ENCODE measurements at regions not wholly inside any gene's neighbourhood (a gene's known extent, or its start where the extent isn't known, plus 50 kb on each side); places are given as distances from the start of the nearest gene placed in this dataset.

GRCh38 chr5:117261948-117262571, 687.4 kb upstream of the SEMA6A start:
- in situ Hi-C loops (cut with HindIII; ENCODE audit: low pct_ligation_motif_present, low pct_unique_long_range_greater_than_20kb, low sequenced_read_pairs) = no loop called here
- DNase-seq = no peak

GRCh38 chr5:117255211-117256027, 680.8 kb upstream of the SEMA6A start:
- in situ Hi-C loops (cut with HindIII; ENCODE audit: low pct_ligation_motif_present, low pct_unique_long_range_greater_than_20kb, low sequenced_read_pairs) = no loop called here
- no peak for DNase-seq

- in situ Hi-C loops (cut with HindIII; ENCODE audit: low pct_ligation_motif_present, low pct_unique_long_range_greater_than_20kb, low sequenced_read_pairs) = no loop called here
- no peak for DNase-seq
Observed at GRCh38 chr5:117252566-117252965, 677.9 kb upstream of the SEMA6A start.

GRCh38 chr5:117249086-117249815, 674.6 kb upstream of the SEMA6A start:
- DNase-seq = no peak
- in situ Hi-C loops (cut with HindIII; ENCODE audit: low pct_ligation_motif_present, low pct_unique_long_range_greater_than_20kb, low sequenced_read_pairs) = no loop called here

GRCh38 chr5:117246424-117246823, 671.8 kb upstream of the SEMA6A start:
- DNase-seq = no peak
- in situ Hi-C loops (cut with HindIII; ENCODE audit: low pct_ligation_motif_present, low pct_unique_long_range_greater_than_20kb, low sequenced_read_pairs) = no loop called here

- no peak for DNase-seq
- in situ Hi-C loops (cut with HindIII; ENCODE audit: low pct_ligation_motif_present, low pct_unique_long_range_greater_than_20kb, low sequenced_read_pairs) = no loop called here
Observed at GRCh38 chr5:117245130-117245529, 670.5 kb upstream of the SEMA6A start.

GRCh38 chr5:117242028-117242427, 667.4 kb upstream of the SEMA6A start:
- in situ Hi-C loops (cut with HindIII; ENCODE audit: low pct_ligation_motif_present, low pct_unique_long_range_greater_than_20kb, low sequenced_read_pairs) = no loop called here
- no peak for DNase-seq

- in situ Hi-C loops (cut with HindIII; ENCODE audit: low pct_ligation_motif_present, low pct_unique_long_range_greater_than_20kb, low sequenced_read_pairs) = no loop called here
Observed at GRCh38 chr5:117236941-117237340, 662.3 kb upstream of the SEMA6A start.

GRCh38 chr5:117235786-117236185, 661.2 kb upstream of the SEMA6A start:
- in situ Hi-C loops (cut with HindIII; ENCODE audit: low pct_ligation_motif_present, low pct_unique_long_range_greater_than_20kb, low sequenced_read_pairs) = no loop called here
- no peak for DNase-seq

More at GRCh38 chr5:117236941-117237340, 662.3 kb upstream of the SEMA6A start:
- DNase-seq = no peak

- DNase-seq = no peak
- in situ Hi-C loops (cut with HindIII; ENCODE audit: low pct_ligation_motif_present, low pct_unique_long_range_greater_than_20kb, low sequenced_read_pairs) = no loop called here
Observed at GRCh38 chr5:117230375-117230774, 655.8 kb upstream of the SEMA6A start.

- in situ Hi-C loops (cut with HindIII; ENCODE audit: low pct_ligation_motif_present, low pct_unique_long_range_greater_than_20kb, low sequenced_read_pairs) = no loop called here
- no peak for DNase-seq
Observed at GRCh38 chr5:117220730-117221129, 646.1 kb upstream of the SEMA6A start.

GRCh38 chr5:117218789-117219188, 644.2 kb upstream of the SEMA6A start:
- in situ Hi-C loops (cut with HindIII; ENCODE audit: low pct_ligation_motif_present, low pct_unique_long_range_greater_than_20kb, low sequenced_read_pairs) = no loop called here
- DNase-seq = no peak

- no peak for DNase-seq
- in situ Hi-C loops (cut with HindIII; ENCODE audit: low pct_ligation_motif_present, low pct_unique_long_range_greater_than_20kb, low sequenced_read_pairs) = no loop called here
Observed at GRCh38 chr5:117212866-117213265, 638.2 kb upstream of the SEMA6A start.

GRCh38 chr5:117210796-117211195, 636.2 kb upstream of the SEMA6A start:
- DNase-seq = no peak
- in situ Hi-C loops (cut with HindIII; ENCODE audit: low pct_ligation_motif_present, low pct_unique_long_range_greater_than_20kb, low sequenced_read_pairs) = no loop called here

- DNase-seq = no peak
- in situ Hi-C loops (cut with HindIII; ENCODE audit: low pct_ligation_motif_present, low pct_unique_long_range_greater_than_20kb, low sequenced_read_pairs) = no loop called here
Observed at GRCh38 chr5:117209479-117209878, 634.9 kb upstream of the SEMA6A start.

GRCh38 chr5:117207088-117207668, 632.6 kb upstream of the SEMA6A start:
- no peak for DNase-seq
- in situ Hi-C loops (cut with HindIII; ENCODE audit: low pct_ligation_motif_present, low pct_unique_long_range_greater_than_20kb, low sequenced_read_pairs) = no loop called here

GRCh38 chr5:117205894-117206293, 631.3 kb upstream of the SEMA6A start:
- in situ Hi-C loops (cut with HindIII; ENCODE audit: low pct_ligation_motif_present, low pct_unique_long_range_greater_than_20kb, low sequenced_read_pairs) = no loop called here
- no peak for DNase-seq

GRCh38 chr5:117204926-117205869, 630.6 kb upstream of the SEMA6A start:
- DNase-seq = no peak
- in situ Hi-C loops (cut with HindIII; ENCODE audit: low pct_ligation_motif_present, low pct_unique_long_range_greater_than_20kb, low sequenced_read_pairs) = no loop called here
